PC-3 (cell line): ENCODE measurements at regions not wholly inside any gene's neighbourhood (a gene's known extent, or its start where the extent isn't known, plus 50 kb on each side); places are given as distances from the start of the nearest gene placed in this dataset.

Experiments
- ATAC-seq: fragments of 200-7000 bp; cut with Tn5 transposase; 2 replicates; pipeline ENCODE4 v1.9.1; 2020; ENCODE audit warnings: mild to moderate bottlenecking, moderate library complexity
- BruUV-seq: library from RNA; stranded (reverse); fragments of 400-500 nt; replicated peaks from 2 replicates; lab custom pipeline; 2021; lab: Mats Ljungman, UMichigan
- CTCF ChIA-PET: fragments of 300-600 bp; sonication (Branson Sonifier 250); formaldehyde crosslinking; loops from one replicate; lab custom pipeline; 2022; ENCODE audit warnings: antibody characterized with exemption; lab: Charles Lee
- POLR2A ChIA-PET: fragments of 300-600 bp; sonication (Branson Sonifier 250); formaldehyde crosslinking; loops from one replicate; lab custom pipeline; 2022; ENCODE audit warnings: antibody characterized with exemption; ENCODE audit not compliant: unreplicated experiment; lab: Charles Lee
- DNase-seq: peaks from one replicate; pipeline ENCODE4 v3.0.0-alpha.2; 2015
- H2AFZ ChIP-seq: fragments of 300-600 bp; sonication (generic); 2 replicates; pipeline ENCODE4 v1.6.0; 2016; ENCODE audit warnings: antibody characterized with exemption, low read length
- H3F3A ChIP-seq: fragments of 300-600 bp; sonication (generic); one replicate; pipeline ENCODE4 v1.6.0; 2017; ENCODE audit warnings: antibody characterized with exemption, low read length, control low read depth, mild to moderate bottlenecking; ENCODE audit not compliant: unreplicated experiment
- H3K27ac ChIP-seq: fragments of 300-600 bp; sonication (generic); 2 replicates; pipeline ENCODE4 v1.5.1; 2016; ENCODE audit warnings: mild to moderate bottlenecking, low read length
- H3K27me3 ChIP-seq: fragments of 300-600 bp; sonication (generic); 2 replicates; pipeline ENCODE4 v1.6.1; 2016; ENCODE audit warnings: low read length, mixed read lengths
- H3K36me3 ChIP-seq: fragments of 300-600 bp; sonication (generic); 2 replicates; pipeline ENCODE4 v1.6.1; 2016; ENCODE audit warnings: low read depth, mixed run types, low read length, mixed read lengths
- H3K4me1 ChIP-seq: fragments of 300-600 bp; sonication (generic); 2 replicates; pipeline ENCODE4 v1.5.1; 2016; ENCODE audit warnings: low read length; ENCODE audit not compliant: insufficient read depth
- H3K4me2 ChIP-seq: fragments of 300-600 bp; sonication (generic); 2 replicates; pipeline ENCODE4 v1.6.0; 2016; ENCODE audit warnings: low read length
- H3K4me3 ChIP-seq: fragments of 300-600 bp; sonication (generic); 2 replicates; pipeline ENCODE4 v1.5.1; 2016; ENCODE audit warnings: mild to moderate bottlenecking, low read length, mixed read lengths
- H3K79me2 ChIP-seq: fragments of 300-600 bp; sonication (generic); 2 replicates; pipeline ENCODE4 v1.6.1; 2017; ENCODE audit warnings: low read length, mixed read lengths
- H3K9ac ChIP-seq: fragments of 300-600 bp; sonication (generic); 2 replicates; pipeline ENCODE4 v1.6.0; 2016; ENCODE audit warnings: mild to moderate bottlenecking, low read length
- H3K9me2 ChIP-seq: fragments of 300-600 bp; sonication (generic); replicated peaks from 2 replicates; pipeline ENCODE4 v1.6.1; 2016; ENCODE audit warnings: mixed run types, low read length, mixed read lengths
- H3K9me3 ChIP-seq: fragments of 300-600 bp; sonication (generic); 2 replicates; pipeline ENCODE4 v1.6.1; 2016; ENCODE audit warnings: low read length, mixed read lengths
- H4K20me1 ChIP-seq: fragments of 300-600 bp; sonication (generic); 2 replicates; pipeline ENCODE4 v1.6.1; 2016; ENCODE audit warnings: low read length, mixed read lengths
- EZH2 ChIP-seq: fragments of 300-600 bp; sonication (generic); IDR thresholded peaks from one replicate; pipeline ENCODE4 v1.6.1; 2017; ENCODE audit warnings: antibody characterized with exemption, mild to moderate bottlenecking, low read length; ENCODE audit not compliant: unreplicated experiment
- EZH2phosphoT487 ChIP-seq: fragments of 300-600 bp; sonication (generic); IDR thresholded peaks from 2 replicates; pipeline ENCODE4 v1.6.1; 2018; ENCODE audit warnings: mild to moderate bottlenecking, antibody characterized with exemption, low read length, borderline replicate concordance
- intact Hi-C: fragments of 100-400 bp; cut with micrococcal nuclease; formaldehyde crosslinking; loops from 2 replicates; pipeline ENCODE4 v1.9.0; 2023
- TF ChIP-seq, protein P1 (sequence below): fragments of 300-600 bp; sonication (generic); conservative IDR thresholded peaks from 2 replicates; pipeline ENCODE4 v1.5.1; 2017; ENCODE audit warnings: antibody characterized with exemption, low read depth, mild to moderate bottlenecking, low read length

DNA sequence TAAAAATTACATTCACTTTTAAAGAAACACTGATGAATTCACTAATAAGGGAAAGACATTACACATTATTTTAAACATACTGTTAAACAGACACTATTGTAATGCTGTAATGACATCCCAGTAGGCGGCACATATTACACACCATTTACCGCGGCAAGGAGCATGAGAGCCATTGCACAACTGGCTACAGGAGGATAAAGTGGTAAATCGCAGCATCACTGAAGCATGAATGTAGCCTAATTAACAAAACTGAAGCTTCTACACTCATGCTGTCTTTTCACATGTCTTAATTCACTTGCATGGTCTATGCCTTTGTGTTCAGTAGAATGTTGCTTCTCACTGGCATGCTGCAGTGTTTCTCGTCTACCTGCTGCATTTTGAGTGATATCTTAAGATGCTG, 1046.0 kb downstream of the MRPL39 start:
- Histone ChIP-seq H2AFZ (no peak overlapping the region), H3K9me3 (no peaks in the 10 kb centered on the region), H3F3A (no peaks in the 10 kb centered on the region), H4K20me1 (no peaks in the 10 kb centered on the region), H3K9me2 (no peaks in the 10 kb centered on the region), H3K4me1 (no peaks in the 10 kb centered on the region), H3K9ac (no peak overlapping the region), H3K4me2 (no peak overlapping the region), H3K36me3 (no peaks in the 10 kb centered on the region), H3K27ac (no peak overlapping the region), H3K79me2 (no peaks in the 10 kb centered on the region), H3K4me3 (no peak overlapping the region), H3K27me3 (no peaks in the 10 kb centered on the region)
- DNase-seq (no peak), ATAC-seq (no peak)
- TF ChIP-seq, protein P1, sequence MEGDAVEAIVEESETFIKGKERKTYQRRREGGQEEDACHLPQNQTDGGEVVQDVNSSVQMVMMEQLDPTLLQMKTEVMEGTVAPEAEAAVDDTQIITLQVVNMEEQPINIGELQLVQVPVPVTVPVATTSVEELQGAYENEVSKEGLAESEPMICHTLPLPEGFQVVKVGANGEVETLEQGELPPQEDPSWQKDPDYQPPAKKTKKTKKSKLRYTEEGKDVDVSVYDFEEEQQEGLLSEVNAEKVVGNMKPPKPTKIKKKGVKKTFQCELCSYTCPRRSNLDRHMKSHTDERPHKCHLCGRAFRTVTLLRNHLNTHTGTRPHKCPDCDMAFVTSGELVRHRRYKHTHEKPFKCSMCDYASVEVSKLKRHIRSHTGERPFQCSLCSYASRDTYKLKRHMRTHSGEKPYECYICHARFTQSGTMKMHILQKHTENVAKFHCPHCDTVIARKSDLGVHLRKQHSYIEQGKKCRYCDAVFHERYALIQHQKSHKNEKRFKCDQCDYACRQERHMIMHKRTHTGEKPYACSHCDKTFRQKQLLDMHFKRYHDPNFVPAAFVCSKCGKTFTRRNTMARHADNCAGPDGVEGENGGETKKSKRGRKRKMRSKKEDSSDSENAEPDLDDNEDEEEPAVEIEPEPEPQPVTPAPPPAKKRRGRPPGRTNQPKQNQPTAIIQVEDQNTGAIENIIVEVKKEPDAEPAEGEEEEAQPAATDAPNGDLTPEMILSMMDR: no peak
- TF ChIP-seq EZH2phosphoT487 (no peak), EZH2 (no peak)
- ChIA-PET POLR2A (no interaction called here), CTCF (no interaction called here)
- intact Hi-C loops: no loop called here
- no TSS peak for BruUV-seq

- Histone ChIP-seq H3K27me3 (no peaks in the 10 kb centered on the region), H3K79me2 (no peaks in the 10 kb centered on the region), H3K4me2 (no peak overlapping the region), H4K20me1 (no peaks in the 10 kb centered on the region), H3K9me3 (no peaks in the 10 kb centered on the region), H3K4me1 (no peaks in the 10 kb centered on the region), H3K36me3 (no peaks in the 10 kb centered on the region), H3K27ac (no peak overlapping the region), H3F3A (no peaks in the 10 kb centered on the region), H2AFZ (no peak overlapping the region), H3K9ac (no peak overlapping the region), H3K4me3 (no peak overlapping the region), H3K9me2 (no peaks in the 10 kb centered on the region)
- ChIA-PET CTCF (no interaction called here), POLR2A (no interaction called here)
- ATAC-seq (no peak), DNase-seq (no peak)
- TF ChIP-seq EZH2 (no peak), EZH2phosphoT487 (no peak)
- TF ChIP-seq, protein P1: no peak
- intact Hi-C loops: no loop called here
- BruUV-seq: no TSS peak
These were observed 1054.8 kb downstream of the MRPL39 start for GRCh38 chr21:24552491-24552890.

GRCh38 chr21:24545807-24546361, 1061.4 kb downstream of the MRPL39 start:
- H3K4me2 ChIP-seq: no peak overlapping the region
- CTCF ChIA-PET: no interaction called here
- H2AFZ ChIP-seq: no peak overlapping the region
- no peak for DNase-seq
- H3K79me2 ChIP-seq: no peaks in the 10 kb centered on the region
- no TSS peak for BruUV-seq
- H3K27ac ChIP-seq: no peak overlapping the region
- no peak overlapping the region for H3K9ac ChIP-seq
- no peaks in the 10 kb centered on the region for H3K4me1 ChIP-seq
- H4K20me1 ChIP-seq: no peaks in the 10 kb centered on the region
- no peak for TF ChIP-seq EZH2phosphoT487
- no peak for TF ChIP-seq EZH2
- TF ChIP-seq, protein P1: no peak
- H3K36me3 ChIP-seq: no peaks in the 10 kb centered on the region
- H3K4me3 ChIP-seq: no peak overlapping the region
- intact Hi-C loops: no loop called here
- H3K9me3 ChIP-seq: no peaks in the 10 kb centered on the region
- POLR2A ChIA-PET: no interaction called here
- H3F3A ChIP-seq: no peaks in the 10 kb centered on the region
- H3K9me2 ChIP-seq: no peaks in the 10 kb centered on the region
- no peaks in the 10 kb centered on the region for H3K27me3 ChIP-seq
- no peak for ATAC-seq
